DOHH2 (cell line): ENCODE measurements at regions not wholly inside any gene's neighbourhood (a gene's known extent, or its start where the extent isn't known, plus 50 kb on each side); places are given as distances from the start of the nearest gene placed in this dataset.

Source experiments
- H3F3A ChIP-seq: fragments of 200-600 bp; sonication (generic), shearing (Covaris generic); 2 replicates; pipeline ENCODE4 v1.6.0; 2016; ENCODE audit warnings: antibody characterized with exemption, mild to moderate bottlenecking; ENCODE audit not compliant: control insufficient read depth, insufficient read depth
- H3K27ac ChIP-seq: fragments of 200-600 bp; sonication (generic); 2 replicates; pipeline ENCODE4 v1.5.1; 2014; ENCODE audit warnings: low read depth, mild to moderate bottlenecking, low read length, moderate library complexity
- H3K27me3 ChIP-seq: fragments of 200-600 bp; sonication (generic); 2 replicates; pipeline ENCODE4 v1.6.1; 2014; ENCODE audit warnings: mild to moderate bottlenecking, low read length, mixed read lengths; ENCODE audit not compliant: control insufficient read depth
- H3K36me3 ChIP-seq: fragments of 200-600 bp; sonication (generic); 2 replicates; pipeline ENCODE4 v1.6.1; 2014; ENCODE audit warnings: mild to moderate bottlenecking, low read length, moderate library complexity, mixed read lengths; ENCODE audit not compliant: control insufficient read depth
- H3K4me1 ChIP-seq: fragments of 200-600 bp; sonication (generic); 2 replicates; pipeline ENCODE4 v1.6.1; 2014; ENCODE audit warnings: mild to moderate bottlenecking, low read length, mixed read lengths; ENCODE audit not compliant: control insufficient read depth
- H3K4me2 ChIP-seq: fragments of 200-600 bp; sonication (generic); 2 replicates; pipeline ENCODE4 v1.6.0; 2014; ENCODE audit warnings: mild to moderate bottlenecking, low read length, moderate library complexity
- H3K4me3 ChIP-seq: fragments of 200-600 bp; sonication (generic); 2 replicates; pipeline ENCODE4 v1.5.1; 2014; ENCODE audit warnings: mild to moderate bottlenecking, low read length, mixed read lengths
- H3K79me2 ChIP-seq: fragments of 200-600 bp; sonication (generic); 2 replicates; pipeline ENCODE4 v1.6.1; 2014; ENCODE audit warnings: mild to moderate bottlenecking, low read length, mixed read lengths; ENCODE audit not compliant: control insufficient read depth
- H3K9me2 ChIP-seq: fragments of 200-600 bp; sonication (generic); replicated peaks from 2 replicates; pipeline ENCODE4 v1.6.1; 2014; ENCODE audit warnings: mild to moderate bottlenecking, low read length, mixed read lengths; ENCODE audit not compliant: control insufficient read depth
- H3K9me3 ChIP-seq: fragments of 200-600 bp; sonication (generic); 2 replicates; pipeline ENCODE4 v1.6.1; 2014; ENCODE audit warnings: antibody characterized with exemption, low read length, mixed read lengths; ENCODE audit not compliant: control insufficient read depth, insufficient read depth
- H4K20me1 ChIP-seq: fragments of 200-600 bp; sonication (generic); 2 replicates; pipeline ENCODE4 v1.6.0; 2014; ENCODE audit warnings: low read depth, mild to moderate bottlenecking, antibody characterized with exemption, low read length, moderate library complexity; ENCODE audit not compliant: control insufficient read depth, insufficient read depth
- EZH2phosphoT487 ChIP-seq: fragments of 200-600 bp; sonication (generic); IDR thresholded peaks from 2 replicates; pipeline ENCODE4 v1.6.1; 2017; ENCODE audit warnings: borderline replicate concordance, mild to moderate bottlenecking, antibody characterized with exemption, low read length, moderate library complexity, mixed read lengths
- TF ChIP-seq, protein P1 (sequence below): fragments of 200-600 bp; sonication (generic); IDR thresholded peaks from one replicate; pipeline ENCODE4 v1.5.1; 2014; ENCODE audit warnings: antibody characterized with exemption, mild to moderate bottlenecking, low read depth, low read length; ENCODE audit not compliant: poor library complexity, severe bottlenecking

DNA sequence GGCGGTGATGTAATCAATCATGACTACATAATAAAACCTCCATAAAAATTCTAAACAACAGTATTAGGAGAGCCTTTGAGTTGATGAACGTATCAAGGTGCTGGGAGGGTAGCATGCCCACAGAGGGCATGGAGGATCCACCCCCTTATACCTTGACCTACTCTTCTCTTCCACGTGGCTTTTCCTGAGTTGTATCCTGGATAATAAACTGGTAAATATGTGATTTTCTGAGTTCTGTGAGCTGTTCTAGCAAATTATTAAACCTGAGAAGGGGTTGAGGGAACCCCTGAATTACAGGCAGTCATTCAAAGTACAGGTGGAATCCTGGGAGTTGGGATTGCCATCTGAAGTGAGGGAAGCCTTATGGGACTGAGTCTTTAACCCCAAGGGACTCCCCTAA, 446.9 kb downstream of the DYNC2H1 start:
- H3K4me1 ChIP-seq = no peaks in the 10 kb centered on the region
- no peak overlapping the region for H3K27ac ChIP-seq
- no peaks in the 10 kb centered on the region for H3K9me2 ChIP-seq
- no peak overlapping the region for H3K4me2 ChIP-seq
- H4K20me1 ChIP-seq = no peaks in the 10 kb centered on the region
- TF ChIP-seq, protein P1, sequence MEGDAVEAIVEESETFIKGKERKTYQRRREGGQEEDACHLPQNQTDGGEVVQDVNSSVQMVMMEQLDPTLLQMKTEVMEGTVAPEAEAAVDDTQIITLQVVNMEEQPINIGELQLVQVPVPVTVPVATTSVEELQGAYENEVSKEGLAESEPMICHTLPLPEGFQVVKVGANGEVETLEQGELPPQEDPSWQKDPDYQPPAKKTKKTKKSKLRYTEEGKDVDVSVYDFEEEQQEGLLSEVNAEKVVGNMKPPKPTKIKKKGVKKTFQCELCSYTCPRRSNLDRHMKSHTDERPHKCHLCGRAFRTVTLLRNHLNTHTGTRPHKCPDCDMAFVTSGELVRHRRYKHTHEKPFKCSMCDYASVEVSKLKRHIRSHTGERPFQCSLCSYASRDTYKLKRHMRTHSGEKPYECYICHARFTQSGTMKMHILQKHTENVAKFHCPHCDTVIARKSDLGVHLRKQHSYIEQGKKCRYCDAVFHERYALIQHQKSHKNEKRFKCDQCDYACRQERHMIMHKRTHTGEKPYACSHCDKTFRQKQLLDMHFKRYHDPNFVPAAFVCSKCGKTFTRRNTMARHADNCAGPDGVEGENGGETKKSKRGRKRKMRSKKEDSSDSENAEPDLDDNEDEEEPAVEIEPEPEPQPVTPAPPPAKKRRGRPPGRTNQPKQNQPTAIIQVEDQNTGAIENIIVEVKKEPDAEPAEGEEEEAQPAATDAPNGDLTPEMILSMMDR = no peak
- no peaks in the 10 kb centered on the region for H3K79me2 ChIP-seq
- no peaks in the 10 kb centered on the region for H3K27me3 ChIP-seq
- no peaks in the 10 kb centered on the region for H3K9me3 ChIP-seq
- no peak overlapping the region for H3K4me3 ChIP-seq
- no peaks in the 10 kb centered on the region for H3K36me3 ChIP-seq
- H3F3A ChIP-seq = no peaks in the 10 kb centered on the region

DNA sequence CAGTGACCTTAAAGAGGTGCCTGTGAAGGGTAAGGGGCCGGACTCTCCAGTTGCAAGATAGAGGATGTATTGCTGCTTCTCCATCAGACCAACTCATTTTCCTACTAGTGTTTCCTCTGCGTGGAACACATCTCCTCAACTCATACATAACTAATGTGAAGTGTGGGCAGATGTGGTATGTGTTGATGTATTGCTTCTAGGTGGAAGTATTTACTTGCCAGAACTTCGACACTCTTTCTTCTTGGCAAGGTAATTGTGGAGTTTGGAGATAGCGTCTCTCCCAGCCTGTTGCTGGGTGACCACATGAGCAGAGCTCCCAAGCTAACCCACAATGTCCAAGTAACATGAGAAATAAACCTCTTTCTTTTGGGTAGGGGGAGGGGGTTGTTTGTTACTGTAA, 456.9 kb downstream of the DYNC2H1 start:
- no peaks in the 10 kb centered on the region for H3K79me2 ChIP-seq
- H3K4me2 ChIP-seq = no peak overlapping the region
- no peak overlapping the region for H3K4me3 ChIP-seq
- H3K9me2 ChIP-seq = no peaks in the 10 kb centered on the region
- no peak for TF ChIP-seq EZH2phosphoT487
- TF ChIP-seq, protein P1 = no peak
- H3K27ac ChIP-seq = no peak overlapping the region
- no peaks in the 10 kb centered on the region for H4K20me1 ChIP-seq
- H3K9me3 ChIP-seq = no peaks in the 10 kb centered on the region
- no peaks in the 10 kb centered on the region for H3K36me3 ChIP-seq
- H3K4me1 ChIP-seq = no peaks in the 10 kb centered on the region
- no peaks in the 10 kb centered on the region for H3F3A ChIP-seq
- no peaks in the 10 kb centered on the region for H3K27me3 ChIP-seq

DNA sequence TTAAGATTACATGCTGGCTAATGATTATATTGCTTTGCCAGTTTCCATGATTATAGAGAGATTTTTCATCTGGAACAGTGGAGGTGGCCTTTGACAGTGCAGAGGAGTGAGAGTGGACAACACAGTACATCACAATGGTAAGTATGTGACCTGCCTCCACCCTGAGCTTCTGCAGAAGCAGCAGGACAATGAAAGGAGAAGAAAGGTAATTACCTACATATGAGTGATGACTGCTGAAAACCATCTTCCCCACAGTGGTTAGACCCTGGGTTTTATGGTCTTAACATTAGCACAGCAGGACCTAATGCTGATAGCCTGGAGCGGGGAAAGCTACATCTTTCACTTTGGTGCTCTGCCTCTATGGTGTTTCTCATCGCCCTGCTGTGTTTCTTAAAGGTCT, 454.7 kb upstream of the DDI1 start:
- TF ChIP-seq, protein P1 = no peak
- no peak for TF ChIP-seq EZH2phosphoT487
- no peaks in the 10 kb centered on the region for H3K36me3 ChIP-seq
- no peak overlapping the region for H3K4me2 ChIP-seq
- H3K79me2 ChIP-seq = no peaks in the 10 kb centered on the region
- no peaks in the 10 kb centered on the region for H3F3A ChIP-seq
- no peak overlapping the region for H3K4me3 ChIP-seq
- no peaks in the 10 kb centered on the region for H3K9me3 ChIP-seq
- no peak overlapping the region for H3K27ac ChIP-seq
- no peaks in the 10 kb centered on the region for H4K20me1 ChIP-seq
- H3K4me1 ChIP-seq = no peaks in the 10 kb centered on the region
- no peaks in the 10 kb centered on the region for H3K9me2 ChIP-seq
- no peaks in the 10 kb centered on the region for H3K27me3 ChIP-seq

DNA sequence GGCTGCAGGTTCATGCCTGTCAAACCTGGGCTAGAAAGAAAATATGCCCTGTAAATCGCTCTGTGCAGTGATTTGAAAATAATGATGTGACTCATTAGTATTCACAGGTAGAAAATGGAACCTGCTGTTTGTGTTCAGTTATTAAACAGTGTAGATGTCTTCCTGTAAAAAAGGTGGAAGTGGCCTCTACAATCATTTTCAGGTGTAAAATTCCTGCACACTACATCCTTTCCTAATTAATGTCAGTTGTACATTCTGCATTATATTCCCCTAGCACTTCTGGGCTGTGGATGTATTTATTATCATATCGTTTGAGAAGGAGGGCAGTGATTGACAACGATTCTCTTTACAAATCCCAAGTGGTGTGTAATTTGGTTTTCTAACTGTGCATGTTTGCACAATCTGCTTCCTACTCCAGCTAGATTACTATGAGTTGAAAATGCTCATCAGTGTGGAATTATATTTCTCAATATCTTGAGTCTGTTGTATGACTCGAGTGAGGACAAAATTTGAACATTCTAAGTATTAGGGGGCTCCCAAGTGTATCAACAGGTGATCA, 454.0 kb upstream of the DDI1 start:
- Histone ChIP-seq H3K27ac (no peak overlapping the region), H3K79me2 (no peaks in the 10 kb centered on the region), H3K4me3 (no peak overlapping the region), H3K4me2 (no peak overlapping the region), H3K9me3 (no peaks in the 10 kb centered on the region), H3K27me3 (no peaks in the 10 kb centered on the region), H3F3A (no peaks in the 10 kb centered on the region), H4K20me1 (no peaks in the 10 kb centered on the region), H3K4me1 (no peaks in the 10 kb centered on the region), H3K36me3 (no peaks in the 10 kb centered on the region), H3K9me2 (no peaks in the 10 kb centered on the region)
- TF ChIP-seq, protein P1 = no peak
- TF ChIP-seq EZH2phosphoT487 = no peak
